Activated CD4-positive, alpha-beta T cell treated with anti-CD3 and anti-CD28 coated beads, Interleukin-2, amount 50 U/mL, for 4 hours (primary cell): ENCODE measurements at regions not wholly inside any gene's neighbourhood (a gene's known extent, or its start where the extent isn't known, plus 50 kb on each side); places are given as distances from the start of the nearest gene placed in this dataset.

ENCODE experiments used
- DNase-seq, 2 experiments: peaks; one replicate each; pipeline ENCODE4 v3.0.0-alpha.2; 2020

DNA sequence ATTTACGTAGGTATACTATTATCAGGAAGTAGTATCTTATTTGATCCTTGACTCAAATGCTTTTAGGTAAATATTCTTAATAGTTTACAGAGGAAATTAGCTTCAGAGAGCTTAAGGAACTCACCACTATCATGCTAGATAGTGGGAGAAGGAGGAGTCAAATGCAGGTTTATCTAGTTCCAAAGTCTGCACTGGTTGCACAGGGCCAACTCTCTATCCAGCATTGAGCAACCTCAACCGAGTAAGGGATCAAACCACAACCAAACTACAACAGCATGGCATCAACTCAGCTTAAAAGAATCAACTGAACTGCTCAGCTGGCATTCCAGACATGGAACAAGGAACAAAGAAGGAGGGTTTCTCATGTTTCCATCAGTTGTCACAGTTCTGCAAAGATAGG is 306.0 kb downstream of the MAF start:
- no peak for DNase-seq

DNA sequence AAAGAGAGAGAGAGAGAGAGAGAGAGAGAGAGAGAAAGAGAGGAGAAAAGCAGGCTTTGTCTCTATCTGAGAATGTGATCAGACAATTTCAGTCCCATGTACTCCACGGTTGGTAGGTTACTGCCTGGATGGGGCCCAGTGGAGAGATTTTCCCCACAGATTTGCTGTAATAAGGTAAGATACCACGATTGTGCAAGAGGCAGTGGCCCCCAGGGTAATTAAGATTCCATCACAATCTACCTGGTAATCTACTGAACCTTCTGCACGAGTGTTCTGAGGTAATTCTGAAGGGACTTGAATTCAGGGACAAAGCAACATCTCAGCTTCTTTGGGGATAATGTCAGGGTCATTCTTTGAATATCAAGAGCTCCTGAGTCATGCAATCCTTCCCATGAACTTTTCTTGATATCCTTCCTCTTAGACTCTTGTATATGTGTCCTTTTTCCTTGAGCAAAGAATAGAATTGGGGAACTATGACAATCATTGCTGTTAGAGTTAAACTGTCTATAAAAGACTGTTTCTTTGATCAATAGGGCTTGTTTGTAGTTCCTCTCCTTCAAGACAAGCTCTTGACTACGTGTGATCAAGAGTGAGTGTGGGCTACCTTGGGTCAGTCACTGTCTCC is 306.6 kb downstream of the MAF start:
- DNase-seq = no peak

DNA sequence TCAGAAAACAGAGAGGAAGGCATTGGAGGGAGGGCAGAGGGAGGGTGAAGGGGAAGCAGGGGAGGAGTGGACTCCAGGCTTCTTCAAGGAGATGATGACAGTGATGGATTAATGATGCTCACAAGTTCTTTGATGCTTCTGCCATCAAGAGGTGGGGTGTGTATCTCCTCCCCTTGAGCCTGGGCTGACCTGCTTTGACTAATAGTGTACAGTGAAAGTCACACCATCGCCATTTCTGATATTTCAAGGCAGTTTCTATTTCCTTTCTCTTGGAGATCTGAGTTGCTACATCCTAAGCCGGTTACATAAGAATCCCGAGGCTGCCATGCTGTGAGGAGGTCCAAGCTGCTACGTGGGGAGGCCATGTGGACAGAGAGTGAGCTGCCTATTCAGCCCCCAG is 312.5 kb downstream of the MAF start:
- DNase-seq = no peak

DNA sequence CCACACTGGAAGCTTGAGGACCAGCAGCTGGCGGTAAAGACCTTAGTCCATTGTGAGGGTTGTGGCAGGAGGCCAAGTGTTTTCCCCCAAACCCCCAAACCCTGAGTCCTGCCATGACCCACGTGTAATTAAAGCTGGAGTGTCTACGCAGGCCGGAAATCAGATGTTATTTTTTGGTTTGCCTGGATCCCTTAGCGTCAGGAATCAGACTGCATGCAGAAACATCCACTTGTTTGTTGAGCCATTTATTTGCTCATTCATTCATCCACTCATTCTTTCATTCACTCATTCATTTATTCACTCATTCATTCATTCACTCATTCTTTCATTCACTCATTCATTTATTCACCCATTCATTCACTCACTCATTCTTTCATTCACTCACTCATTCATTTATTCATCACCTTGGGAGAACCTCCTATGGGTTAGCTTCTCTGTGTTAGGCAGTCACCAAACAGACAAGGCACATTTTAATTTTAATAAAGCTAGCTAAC is 313.1 kb downstream of the MAF start:
- DNase-seq = no peak

DNA sequence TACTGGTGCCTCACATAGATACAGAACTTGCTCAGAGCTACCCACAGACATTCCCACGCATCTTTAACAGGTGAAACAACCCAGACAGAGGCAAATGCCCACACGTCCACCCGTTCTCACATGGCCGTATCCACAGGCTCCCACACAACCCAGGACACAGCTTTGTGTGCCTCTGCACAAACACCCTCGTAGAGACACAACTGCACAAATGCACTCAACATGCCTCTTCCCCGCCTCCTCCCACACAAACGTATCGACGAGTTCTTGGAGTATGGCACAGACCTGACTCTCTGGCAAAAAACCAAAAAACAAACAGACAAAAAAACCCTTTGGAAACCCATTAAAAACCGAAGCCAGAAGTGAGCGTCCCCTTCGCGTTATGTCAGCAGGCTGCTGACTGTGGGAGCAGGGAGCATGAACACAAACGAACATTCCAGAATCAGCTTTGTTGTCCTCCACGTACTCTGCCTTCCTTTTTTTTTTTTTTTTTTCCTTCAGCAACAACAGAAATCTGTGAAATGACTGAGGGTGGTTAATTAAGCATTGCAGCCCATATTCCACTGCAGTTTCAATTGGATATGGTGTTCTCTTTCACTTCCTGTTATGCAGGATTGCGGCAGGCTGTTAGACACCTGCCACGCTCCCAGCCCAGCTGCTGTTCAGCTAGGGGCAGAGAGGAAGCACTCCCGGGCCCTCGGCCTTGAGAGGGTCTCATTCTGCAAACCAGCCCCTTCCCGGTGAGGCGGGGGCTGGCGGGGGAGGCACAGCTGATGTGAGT is 313.7 kb downstream of the MAF start:
- no peak for DNase-seq

DNA sequence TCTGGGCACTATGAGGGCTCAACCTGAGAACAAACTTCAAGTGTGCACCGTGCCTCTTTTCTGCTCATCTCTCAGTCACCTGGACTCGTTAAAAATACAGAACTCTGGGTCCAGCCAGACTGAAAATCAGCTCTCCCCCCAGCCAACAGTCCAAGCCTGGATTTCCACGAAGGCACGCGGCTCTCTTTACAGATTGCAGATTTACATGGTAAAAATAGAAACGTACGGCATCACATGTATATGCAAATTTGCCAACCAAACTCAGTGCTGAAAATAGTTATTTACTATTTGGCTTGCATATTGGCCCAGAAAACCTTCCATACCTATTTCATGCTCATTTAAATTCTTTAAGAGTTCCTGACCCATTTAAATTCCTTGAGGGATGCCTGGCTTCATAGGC is 315.8 kb downstream of the MAF start:
- no peak for DNase-seq

DNA sequence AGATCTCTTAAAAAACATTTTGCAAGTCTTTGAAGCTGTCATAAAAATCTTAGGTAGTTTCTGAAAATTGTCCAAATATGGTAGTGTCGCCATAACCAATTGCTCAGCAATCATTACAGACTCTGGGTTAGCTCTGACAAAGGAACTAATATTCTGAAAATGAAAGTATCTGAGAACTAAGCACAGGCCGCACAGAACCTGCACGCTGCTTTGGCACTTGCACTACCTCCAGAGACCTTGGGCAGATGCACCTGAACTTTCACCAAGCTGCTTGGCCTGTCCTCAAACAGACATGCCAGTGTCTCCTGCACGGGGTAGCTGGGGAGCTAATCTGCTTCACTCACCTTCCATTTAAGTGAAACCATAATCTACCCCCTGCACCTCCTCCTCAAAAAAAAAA is 317.0 kb downstream of the MAF start:
- DNase-seq = peak in 1 of 2 experiments; percentile 18

DNA sequence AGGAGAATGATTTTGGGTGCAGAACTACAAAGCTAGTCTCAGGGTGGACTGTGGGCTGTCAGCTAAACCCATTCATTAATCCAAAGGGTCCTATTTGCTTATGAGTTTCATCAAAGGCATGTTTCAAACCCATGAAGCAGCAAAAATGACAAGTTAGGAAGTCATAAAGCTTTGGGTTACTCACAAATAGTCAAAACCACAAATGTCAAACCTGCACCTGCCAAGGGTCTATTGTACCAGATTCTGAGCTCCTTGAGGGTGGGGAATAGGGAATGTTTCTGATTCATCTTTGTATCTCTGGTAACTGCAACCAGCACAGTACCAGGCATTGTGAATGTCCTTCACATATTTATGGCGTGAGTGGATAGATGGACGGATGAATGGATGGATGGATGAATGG is 317.7 kb downstream of the MAF start:
- DNase-seq = no peak

DNA sequence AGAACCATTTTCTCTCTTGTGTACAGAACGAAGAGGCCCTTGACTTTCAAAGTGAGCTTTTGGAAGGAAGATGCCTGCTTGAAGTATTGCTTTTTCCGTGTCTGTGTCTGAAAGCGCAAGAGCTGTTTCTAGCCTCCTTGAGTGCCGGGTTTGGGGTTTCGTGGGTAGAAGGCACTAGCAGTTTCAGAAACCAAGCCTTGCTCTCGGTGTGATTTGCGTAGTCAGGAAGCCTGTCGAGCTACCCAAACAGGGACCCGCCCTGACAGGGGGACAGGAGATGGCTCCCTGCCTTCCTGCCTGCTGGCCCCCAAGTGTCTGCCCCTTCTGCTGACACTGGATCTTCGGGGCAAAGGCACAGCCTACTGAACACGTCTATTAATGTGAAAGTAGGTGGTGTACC is 322.0 kb downstream of the MAF start:
- DNase-seq = peak; percentile 33 to 48

DNA sequence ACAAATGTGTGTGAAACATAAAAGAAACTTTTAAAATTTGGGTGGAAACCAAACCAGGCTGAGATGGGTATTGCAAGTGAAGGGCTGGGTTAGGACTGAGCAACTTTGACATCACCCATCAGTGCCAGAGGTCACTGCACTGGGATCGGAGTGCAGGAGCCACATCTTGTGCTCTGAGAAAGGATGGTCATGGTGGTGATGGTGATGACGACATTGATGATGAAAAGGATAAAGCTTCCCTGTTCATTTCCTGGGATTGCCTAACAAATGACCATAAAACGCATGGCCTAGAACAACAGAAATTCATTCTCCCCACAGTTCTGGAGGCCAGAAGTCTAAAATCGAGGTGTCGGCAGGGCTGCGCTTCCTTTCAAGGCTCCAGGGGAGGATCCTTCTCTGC is 324.0 kb downstream of the MAF start:
- no peak for DNase-seq

DNA sequence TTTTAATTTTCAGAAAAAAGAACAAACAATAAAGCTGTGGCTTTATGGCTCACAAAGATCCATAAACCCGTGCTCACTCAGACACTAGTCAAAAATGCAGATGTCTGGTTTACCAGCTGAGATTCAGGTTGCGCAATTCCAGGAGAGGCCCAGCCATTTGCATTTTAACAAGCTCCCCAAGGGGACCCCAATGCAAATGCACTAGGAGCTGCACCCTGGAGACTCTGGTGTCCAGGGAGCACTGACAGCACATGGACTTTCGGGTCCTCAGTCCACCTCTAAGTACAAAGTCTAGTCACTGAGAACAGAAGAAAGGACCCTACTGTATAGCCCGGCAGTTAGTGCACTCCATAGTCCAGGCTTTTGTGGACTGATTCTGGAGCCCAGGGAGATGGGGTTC is 326.3 kb downstream of the MAF start:
- no peak for DNase-seq

DNA sequence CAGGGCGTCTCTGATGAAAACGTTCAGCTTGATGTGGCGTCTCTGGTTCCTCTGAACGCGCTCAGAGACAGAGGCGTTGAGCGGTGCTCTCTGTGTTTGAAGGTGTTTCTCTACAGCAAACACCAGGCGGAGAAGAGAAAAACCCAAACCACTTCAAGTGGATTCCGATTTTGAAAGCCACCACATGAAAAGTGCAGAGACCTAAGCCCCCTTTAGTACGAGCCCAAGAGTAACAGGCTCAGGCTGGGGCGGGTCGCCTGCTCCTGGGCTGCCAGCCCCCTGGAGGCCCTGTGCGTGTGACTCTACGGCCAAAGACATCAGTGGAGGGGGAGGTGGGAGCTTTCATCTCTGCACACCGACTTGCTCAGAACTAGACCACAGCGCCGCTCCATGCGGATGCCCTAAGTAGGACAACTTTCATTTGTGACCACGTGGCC is 328.4 kb downstream of the MAF start:
- peak; percentile 42 to 53 for DNase-seq

DNA sequence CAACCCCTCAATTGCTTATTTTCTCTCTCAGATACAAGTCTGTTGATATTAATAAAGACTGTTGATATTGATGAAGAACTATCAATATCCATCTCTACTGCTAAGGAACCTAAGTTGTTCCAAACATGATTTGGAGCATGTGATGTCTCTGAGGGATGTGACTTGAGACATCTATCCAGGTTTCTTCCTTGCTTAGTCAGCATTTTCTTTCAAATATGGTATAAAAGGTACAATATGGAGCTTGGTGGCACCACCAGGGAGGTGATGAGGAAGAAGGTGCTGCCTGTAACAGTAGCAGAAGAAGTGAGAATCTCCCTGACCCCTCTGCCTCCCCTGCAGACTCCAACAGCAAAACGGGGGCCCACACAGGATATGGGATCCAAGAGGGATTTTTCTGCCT is 329.0 kb downstream of the MAF start:
- DNase-seq = no peak

DNA sequence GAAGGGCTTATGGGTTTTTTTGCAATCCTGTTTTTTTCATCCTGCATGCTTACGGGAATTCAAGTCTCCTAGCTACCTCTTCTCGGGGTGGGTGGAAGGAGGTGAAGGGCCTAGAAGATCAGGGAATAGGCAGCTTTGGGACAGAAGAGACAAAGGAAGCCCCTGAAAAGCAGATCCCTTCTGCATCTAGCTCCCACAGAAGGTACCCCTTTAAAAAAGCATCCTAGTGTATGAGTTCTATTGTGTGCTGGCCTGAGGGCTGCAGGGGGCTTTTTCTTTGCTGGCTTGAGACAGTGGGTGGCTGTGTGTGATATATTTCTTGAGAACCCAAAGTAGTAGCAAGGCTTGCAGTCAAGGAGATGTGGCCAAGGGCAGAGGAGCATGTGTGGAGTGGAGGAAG is 330.5 kb downstream of the MAF start:
- DNase-seq = no peak

DNA sequence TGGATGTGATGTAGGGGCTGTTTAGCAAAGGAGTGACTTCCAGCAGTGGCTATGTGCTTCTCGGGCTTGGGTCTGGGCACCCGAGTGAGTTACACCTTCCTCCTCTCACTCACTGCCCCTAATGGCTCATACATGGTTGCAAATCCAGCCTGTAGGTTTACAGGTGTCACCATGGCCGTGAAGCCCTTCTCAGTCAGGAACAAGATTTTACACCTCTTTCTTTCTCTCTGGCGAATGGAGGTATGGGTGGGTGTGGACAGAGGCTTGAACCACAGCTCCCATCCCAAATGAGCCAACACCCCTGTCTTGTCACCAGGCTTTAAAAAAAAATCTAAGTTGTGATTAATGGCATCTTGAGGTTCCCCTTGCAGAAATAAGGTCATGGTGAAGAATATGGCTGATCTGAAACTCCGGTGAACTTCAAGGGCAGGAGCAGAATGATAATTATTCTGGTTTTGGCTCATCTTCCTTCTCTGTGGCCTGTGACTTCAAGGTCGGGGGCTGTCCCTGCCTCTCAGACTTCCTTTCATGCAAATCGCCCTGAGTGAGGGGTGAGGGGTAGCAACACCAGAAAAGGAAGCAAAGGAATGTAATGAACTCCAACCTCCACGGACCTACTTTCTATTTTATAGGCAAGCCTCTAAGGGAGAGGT is 331.2 kb downstream of the MAF start:
- DNase-seq = peak; percentile 29 to 46

DNA sequence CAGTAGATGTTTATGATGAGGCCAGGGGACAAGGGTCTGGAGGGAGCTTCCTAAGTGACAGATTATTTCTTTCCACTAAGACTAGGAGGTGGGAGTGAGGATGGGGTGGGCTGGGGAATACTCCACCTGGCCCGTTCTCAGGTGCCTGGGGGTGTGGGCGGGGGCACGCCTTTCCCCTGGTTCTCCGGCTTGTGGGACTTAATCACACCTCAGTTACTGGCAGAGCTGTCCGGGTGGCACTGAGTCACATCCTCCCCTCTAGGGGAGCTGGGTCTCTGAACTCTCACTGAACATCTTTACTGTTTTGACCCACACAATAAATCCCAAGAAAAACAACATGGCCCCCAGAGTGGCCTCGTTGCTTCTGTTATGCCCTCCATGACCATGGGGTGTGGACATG is 332.8 kb downstream of the MAF start:
- peak; percentile 36 to 46 for DNase-seq

DNA sequence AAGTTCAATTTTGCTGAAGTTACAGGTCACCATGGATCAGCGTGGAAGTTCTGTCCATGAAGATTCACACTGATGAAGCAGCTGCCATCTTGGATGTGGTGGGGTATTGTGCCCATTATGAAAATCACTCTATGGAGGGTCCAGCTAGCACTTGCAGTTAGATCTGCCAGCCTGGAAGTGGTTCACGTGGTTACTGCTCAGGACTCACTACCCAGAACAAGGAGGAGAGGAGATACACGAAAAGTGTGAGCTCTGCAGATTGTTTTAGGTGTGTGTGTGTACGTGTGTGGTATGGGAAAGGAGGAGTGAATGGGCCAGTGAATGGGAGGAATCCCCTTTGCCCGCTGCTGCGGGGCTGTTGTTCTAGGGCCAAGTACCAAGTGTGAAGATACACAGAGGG is 333.4 kb downstream of the MAF start:
- no peak for DNase-seq

DNA sequence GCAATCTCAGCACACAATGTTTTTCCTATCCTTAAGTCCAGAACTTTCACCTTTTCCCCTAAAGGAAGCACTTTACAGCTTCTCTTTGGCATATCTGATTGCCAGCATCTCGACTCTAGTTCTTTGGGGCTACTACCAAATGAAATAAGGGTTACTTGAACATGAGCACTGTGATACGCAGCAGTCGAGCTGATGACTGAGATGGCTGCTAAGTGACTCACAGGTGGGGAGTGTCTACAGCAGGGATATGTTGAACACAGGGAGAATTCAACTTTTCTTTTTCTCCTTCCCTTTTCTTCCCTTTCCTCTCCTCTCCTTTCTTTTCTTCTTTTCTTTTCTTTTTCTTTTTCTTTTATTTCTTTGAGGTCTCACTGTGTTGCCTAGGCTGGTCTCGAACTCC is 334.8 kb downstream of the MAF start:
- DNase-seq = no peak

DNA sequence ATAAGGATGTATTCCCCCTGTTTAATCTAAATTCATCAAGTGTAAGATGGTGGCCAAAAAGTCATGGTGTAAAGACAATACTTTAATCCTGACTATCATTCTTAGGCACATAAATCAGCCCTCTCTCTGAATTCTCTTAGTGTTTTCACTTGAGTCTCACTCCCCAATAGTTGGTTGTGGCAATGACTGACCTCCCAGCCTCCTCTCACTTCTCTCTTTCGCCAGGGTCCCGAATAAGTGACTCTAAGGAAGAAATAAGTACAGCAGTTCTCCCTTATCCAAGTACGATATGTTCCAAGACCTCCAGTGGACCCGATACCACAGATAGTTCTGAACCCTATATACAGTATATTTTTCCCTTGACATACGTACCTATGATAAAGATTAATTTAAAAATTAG is 335.3 kb downstream of the MAF start:
- DNase-seq = no peak

DNA sequence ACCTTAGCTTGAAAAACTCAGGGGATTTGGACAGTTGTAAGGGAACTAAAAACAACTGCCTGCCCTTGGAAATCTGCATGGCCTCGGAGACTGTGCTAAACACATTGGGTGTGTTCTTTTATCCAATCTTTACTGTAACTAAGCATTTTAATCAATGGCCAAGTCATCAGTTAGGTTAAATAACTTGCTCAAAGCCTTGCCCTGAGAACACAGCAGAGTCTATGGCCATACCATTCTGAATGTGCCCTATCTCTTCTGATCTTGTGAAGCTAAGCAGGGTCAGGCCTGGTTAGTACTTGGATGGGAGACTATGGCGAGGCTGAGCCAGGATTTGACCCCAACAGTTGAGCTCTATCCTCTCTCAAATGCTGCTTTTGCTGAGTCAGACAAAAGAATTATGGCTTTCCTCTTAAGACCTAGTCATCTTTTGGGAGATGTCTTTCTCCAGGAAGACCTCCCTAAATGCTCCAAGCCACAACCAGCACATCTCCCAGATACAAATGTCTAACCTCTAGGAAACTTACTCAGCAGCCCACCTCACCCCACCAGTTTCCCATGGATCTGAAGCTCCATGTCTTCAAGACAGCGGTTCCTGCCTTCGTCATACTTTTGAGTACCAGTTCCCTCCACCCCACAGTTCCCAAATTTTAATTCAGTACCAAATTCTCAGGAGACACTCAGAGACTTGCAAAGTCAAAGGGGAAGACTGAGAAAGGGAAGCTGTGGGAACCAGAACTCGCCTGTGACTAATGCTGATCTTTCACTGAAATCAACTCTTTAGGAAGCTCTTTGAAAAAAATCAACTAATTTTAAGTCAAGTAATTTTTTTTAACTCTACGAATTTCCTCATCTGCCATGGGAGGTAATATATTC is 336.1 kb downstream of the MAF start:
- no peak for DNase-seq

DNA sequence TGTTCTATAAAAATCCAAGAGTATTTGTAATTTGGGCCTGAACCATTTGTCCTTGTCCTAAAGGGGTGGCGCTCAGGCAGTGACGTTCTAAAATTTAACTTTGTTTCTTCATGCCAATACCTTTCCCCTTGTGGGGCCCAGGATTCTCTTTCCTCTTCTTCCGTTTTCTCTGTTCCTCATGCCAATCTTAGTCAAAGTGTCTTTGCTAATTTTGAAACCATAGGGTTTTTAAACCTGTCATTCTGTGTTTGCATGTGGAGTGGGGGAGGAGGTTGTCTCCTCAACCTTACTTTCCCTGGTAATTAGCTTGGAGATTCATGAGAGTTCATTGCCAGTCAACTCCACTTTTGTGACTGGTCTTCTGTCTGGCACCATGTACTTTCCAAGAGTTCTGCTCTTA is 337.1 kb downstream of the MAF start:
- no peak for DNase-seq
